ENCODE measurements at regions not wholly inside any gene's neighbourhood (a gene's known extent, or its start where the extent isn't known, plus 50 kb on each side); places are given as distances from the start of the nearest gene placed in this dataset.
A peak's percentile ranks its signal among the peaks of the same experiment; 100 is the strongest.

DNA sequence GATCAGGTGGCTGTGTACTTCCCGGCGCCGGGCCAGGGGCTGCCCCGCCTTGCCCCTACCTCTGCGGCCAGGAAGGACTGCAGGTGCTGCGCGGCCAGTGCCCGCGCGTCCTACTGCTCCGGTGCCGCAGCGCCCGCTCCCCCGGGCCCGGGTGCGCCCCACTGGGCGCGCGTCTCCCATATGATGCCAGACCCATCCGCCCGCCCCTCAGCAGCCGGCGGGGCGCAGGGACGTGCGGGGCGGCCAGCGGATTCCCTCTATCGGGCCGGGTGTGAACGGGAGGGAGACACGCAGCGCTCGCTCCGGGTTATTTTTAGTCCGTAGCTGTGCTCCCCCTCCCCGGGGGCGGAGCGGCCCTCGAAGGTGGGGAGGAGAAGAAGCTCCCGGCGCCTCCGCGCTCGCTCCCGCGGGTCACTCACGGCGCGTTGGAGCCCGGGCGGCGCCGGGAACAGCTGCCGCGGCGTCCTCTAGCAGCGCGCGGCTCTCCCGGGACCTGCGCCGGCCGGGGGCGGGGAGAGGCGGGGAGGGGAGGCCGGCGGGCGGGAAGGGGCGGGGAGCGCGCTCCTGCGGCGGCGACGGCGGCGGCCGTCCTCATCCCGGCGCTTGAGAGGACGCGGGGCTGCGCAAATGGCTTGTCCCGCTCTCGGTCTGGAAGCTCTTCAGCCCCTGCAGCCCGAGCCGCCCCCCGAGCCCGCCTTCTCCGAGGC is 103.6 kb downstream of the UCHL1 start:
- peak; percentile 63 for DNase-seq

- DNase-seq = peak; percentile 49
Measured at GRCh38 chr4:41360921-41361793, 104.4 kb downstream of the UCHL1 start.

DNA sequence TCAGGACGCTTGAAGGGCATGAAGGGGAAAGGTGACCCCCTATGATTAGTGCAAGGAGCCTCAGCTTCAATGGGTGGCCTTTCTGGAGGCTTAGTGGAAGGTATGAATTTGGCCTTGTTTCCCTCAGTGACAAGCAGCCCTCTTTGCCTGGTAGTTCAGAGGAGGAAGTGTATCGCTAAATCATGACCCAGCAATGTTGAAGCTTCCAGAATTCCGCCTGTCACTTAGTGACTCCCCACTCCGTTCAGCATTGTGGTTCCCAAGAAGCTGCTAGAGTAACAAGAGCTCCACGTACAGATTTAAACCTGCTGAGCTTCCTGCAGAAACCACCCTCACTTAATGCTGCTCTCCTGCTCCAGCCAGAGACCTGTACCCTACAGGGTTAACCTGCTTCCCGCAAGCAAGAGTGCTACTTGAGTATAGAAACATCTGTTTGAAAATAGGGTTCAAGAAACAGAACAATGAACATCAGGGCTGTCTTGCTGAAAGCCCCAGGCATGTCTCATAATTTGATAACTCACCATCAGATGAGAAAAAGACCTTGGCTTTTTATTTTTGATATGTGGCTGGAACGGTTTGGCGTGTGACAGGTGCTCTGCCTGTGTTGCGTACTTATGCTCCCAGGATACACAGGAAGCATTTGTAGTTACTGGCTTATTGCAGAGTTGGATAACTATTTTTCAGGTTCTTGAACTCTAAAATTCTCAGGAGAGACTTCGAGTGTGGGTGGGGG is 105.2 kb downstream of the UCHL1 start:
- no peak for DNase-seq

GRCh38 chr4:41362621-41363383 is 106.1 kb downstream of the UCHL1 start:
- DNase-seq = no peak

DNA sequence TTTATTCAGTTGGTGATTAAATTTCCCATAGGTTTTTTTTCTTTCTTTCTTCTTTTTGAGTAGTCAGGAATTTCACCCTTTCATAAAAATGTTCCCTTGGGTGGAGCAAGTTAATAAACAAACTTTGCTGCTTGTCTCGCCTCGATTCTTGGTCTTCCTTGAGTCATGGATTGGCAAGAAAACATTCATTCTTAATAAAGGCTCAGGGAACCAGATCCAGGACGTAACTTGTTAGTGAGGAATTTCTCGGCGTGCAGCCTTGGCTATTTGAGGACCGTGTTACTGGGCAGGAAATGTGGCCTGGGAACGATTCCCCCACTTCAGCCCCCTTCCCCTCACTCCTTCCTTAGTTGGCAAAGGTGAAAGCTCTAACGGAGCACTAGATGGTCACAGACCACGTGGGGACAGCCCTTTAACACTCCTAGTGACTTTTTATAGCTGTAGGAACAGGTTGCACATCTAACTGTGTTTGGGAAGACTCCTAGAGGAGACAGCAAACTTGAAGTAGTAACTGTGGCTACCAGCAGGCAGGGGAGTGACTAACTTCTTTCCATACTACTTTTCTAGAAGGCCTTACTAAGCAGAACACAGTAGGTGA is 106.8 kb downstream of the UCHL1 start:
- no peak for DNase-seq

GRCh38 chr4:41364876-41365275 is 108.1 kb downstream of the UCHL1 start:
- no peak for DNase-seq

GRCh38 chr4:41365681-41366080 is 109.0 kb downstream of the UCHL1 start:
- no peak for DNase-seq

DNA sequence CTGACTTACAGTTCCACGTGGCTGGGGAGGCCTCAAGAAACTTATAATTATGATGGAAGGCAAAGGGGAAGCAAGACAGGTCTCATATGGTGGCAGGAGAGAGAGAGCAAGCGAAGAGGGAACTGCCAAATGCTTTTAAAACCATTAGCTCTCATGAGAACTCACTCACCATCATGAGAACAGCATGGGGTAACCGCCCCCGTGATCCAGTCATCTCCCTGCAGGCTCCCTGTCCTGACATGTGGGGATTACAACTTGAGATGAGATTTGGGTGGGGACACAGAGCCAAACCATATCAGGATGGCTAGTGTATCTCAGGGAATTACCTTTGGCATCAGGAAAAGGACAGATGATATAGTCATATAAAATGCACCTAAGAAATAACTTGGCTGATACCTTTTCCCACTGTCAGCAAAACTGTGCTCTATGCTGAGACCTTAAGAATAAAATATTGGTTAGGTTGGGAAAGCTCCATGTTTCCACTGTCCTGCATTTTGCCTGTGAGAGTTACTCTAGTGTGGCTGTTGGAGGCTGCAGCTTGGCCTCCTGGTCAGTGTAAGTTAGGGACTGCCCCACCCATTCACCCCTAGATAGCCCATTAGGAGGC is 110.3 kb downstream of the UCHL1 start:
- DNase-seq = no peak

- no peak for DNase-seq
Measured at GRCh38 chr4:41369680-41370079, 113.0 kb downstream of the UCHL1 start.

DNA sequence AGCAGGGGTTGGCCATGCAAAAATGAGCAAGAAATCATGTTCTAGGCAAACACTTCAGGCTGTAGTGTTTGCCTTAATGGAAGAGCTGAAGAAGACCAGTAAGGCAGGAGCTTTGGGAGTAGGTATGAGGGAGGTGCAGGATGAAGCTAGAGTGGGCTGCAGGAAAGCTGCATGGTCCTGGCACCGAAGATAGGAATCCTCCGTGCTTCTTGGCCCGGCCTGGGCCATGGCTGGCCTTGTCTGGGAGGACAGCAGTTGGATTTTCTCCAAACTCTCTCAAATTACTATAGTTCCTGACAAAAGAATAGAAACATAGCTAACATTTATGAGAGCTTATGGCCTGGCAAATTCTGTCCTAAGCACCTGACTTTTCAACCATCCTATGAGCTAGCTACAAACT is 116.5 kb downstream of the UCHL1 start:
- DNase-seq = no peak

DNA sequence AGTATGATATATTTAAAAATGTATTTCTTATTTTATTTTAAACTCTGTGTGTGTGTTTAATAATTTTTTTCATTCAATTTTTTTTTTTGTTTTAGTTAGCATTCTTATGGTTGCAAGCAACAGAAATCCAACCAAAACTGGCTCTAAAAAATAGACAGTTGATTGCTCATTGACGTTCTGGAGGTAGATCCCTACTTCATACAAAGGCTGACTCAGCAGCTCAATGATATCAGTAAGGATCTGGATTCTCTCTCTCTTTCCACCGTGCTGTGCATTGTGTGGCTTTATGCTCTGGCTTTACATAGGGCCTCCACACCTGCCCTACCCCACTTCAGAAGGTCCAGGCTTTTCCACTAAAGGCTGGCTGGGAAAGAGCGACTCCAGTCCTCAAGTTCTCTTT is 117.8 kb downstream of the UCHL1 start:
- no peak for DNase-seq

DNA sequence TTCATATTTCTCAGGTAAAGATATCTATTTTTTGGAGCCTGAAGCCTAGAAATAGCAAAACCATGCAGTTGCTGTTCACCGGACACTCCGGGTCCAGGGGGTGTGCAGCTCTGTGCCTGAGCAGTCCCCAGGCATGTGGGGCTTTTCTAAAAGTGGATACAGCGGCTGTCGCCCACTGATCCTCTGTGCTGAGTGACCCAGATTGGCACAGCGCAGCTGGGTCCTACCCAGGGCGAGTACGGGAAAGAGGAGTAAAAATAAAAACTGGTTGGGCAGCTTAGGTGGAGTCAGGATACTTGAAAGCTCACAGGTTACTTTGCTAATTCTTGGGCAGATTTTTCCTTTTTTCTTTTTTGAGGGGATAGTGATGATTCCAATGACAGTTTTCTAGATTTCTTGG is 118.8 kb downstream of the UCHL1 start:
- DNase-seq = no peak

DNA sequence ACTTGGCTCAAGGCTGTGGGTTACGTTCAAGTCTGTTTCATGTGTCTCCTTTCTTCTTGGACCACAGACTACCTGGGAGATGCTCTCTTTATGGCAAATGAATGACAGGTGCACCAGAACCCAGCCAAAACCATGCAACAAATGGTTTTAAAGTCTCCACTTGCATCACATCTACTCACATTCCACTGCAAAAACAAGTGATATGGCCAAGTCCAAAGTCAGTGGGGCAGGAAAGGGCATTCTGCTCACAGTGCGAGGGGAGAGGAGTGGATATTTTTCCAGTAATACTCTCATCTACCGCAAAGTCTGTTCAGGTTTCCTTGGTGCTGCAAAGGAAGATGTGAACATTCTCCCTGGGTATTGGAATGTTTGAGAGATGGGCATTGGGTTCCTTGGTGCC is 120.5 kb downstream of the UCHL1 start:
- no peak for DNase-seq

DNA sequence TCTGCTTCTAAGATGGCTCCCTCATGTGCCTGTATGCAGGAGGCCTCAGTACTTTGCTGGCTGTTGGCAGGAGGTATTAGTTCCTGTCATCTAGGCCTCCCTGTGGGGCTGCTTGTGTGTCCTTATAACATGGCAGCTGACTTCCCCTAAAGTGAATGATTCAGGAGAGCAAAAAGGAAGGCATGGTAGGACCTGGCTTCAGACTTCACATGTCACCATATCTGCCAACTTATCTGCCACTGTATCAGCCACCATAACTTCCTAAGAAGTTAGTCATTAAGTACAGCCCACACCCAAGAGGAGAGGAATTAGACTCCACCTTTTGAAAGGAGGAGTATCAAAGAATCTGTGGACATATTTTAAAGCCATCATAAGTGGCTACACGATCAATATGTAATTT is 122.5 kb downstream of the UCHL1 start:
- no peak for DNase-seq

DNA sequence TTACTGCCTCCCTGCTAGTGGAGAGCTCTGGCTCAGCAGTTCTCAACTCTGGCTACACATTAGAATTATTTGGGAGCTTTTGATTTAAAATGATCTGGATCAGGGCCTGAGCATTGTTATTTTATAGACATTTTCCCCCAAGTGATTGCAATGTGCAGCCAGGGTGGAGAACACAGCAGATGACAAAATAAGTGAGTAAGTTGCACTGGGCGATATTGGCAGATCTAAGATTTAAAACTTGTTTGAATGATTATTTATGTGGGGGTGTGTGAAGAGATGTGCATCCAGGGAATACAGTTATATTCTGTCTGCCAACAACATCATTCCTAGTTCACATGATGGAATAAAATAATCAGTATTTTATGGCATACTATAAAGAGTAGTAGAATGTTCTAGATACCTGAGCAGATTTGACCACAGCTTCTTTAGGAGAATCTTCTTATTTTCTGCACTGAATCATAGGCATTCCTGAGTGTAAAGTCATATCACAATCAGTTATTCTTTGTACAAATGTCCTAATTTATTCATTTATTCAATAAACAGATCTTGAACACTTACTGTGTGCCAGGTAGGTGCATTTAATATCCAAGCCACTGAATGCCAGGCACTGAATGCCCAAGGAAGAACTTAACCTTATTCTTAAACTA is 123.9 kb downstream of the UCHL1 start:
- no peak for DNase-seq

DNA sequence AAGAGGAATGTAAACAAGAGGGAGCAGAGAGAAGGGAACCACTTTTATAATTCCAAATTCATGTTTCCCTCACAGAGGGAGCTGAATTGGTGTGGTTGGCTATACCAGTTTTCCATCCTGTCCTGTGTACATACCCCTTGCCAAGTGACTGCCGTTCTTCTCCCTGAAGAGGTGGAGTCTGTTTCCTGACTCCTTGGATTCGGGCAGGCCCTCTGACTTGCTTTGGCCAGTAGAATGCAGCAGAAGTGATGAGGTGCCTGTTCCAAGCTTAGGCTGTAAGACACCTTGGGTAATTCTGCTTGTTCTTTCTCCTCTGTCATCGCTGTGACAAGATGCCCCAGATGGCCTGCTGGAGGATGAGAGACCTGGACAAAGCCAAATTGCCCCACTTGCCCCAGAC is 124.7 kb downstream of the UCHL1 start:
- no peak for DNase-seq

GRCh38 chr4:41384992-41385391 is 128.3 kb downstream of the UCHL1 start:
- no peak for DNase-seq

- no peak for DNase-seq
Measured at GRCh38 chr4:41385481-41385880, 128.8 kb downstream of the UCHL1 start.

- DNase-seq = no peak
Measured at GRCh38 chr4:41388080-41388479, 131.4 kb downstream of the UCHL1 start.

- DNase-seq = no peak
Measured at GRCh38 chr4:41389356-41389755, 132.6 kb downstream of the UCHL1 start.

- no peak for DNase-seq
Measured at GRCh38 chr4:41390661-41391060, 133.9 kb downstream of the UCHL1 start.

GRCh38 chr4:41391271-41391670 is 134.5 kb downstream of the UCHL1 start:
- DNase-seq = no peak
